ENCODE measurements at regions not wholly inside any gene's neighbourhood (a gene's known extent, or its start where the extent isn't known, plus 50 kb on each side); places are given as distances from the start of the nearest gene placed in this dataset.
A peak's percentile ranks its signal among the peaks of the same experiment; 100 is the strongest.
"Not testable (repeated sequence)": the region's sequence is repeated elsewhere in the genome, so short reads cannot be mapped to it uniquely, and the experiment has no call there.

GRCh38 chr12:127158385-127159061 lies 1108.4 kb upstream of the TMEM132C start:
- DNase-seq (ENCODE audit: extremely low read depth in 1 of 2, low read depth in 1 of 2): no peak

GRCh38 chr12:127161466-127161865 lies 1105.5 kb upstream of the TMEM132C start:
- DNase-seq (ENCODE audit: extremely low read depth in 1 of 2, low read depth in 1 of 2): no peak

GRCh38 chr12:127162307-127162706 lies 1104.7 kb upstream of the TMEM132C start:
- DNase-seq (ENCODE audit: extremely low read depth in 1 of 2, low read depth in 1 of 2): no peak

GRCh38 chr12:127162902-127163301 lies 1104.1 kb upstream of the TMEM132C start:
- DNase-seq (ENCODE audit: extremely low read depth in 1 of 2, low read depth in 1 of 2): no peak

- peak; percentile 33 to 69 for DNase-seq (ENCODE audit: extremely low read depth in 1 of 2, low read depth in 1 of 2)
Observed at GRCh38 chr12:127165567-127166392, 1101.2 kb upstream of the TMEM132C start.

- no peak for DNase-seq (ENCODE audit: extremely low read depth in 1 of 2, low read depth in 1 of 2)
Observed at GRCh38 chr12:127169321-127170181, 1097.4 kb upstream of the TMEM132C start.

GRCh38 chr12:127170226-127171180 lies 1096.5 kb upstream of the TMEM132C start:
- no peak for DNase-seq (ENCODE audit: extremely low read depth in 1 of 2, low read depth in 1 of 2)

- DNase-seq (ENCODE audit: extremely low read depth in 1 of 2, low read depth in 1 of 2): no peak
Observed at GRCh38 chr12:127172861-127173260, 1094.1 kb upstream of the TMEM132C start.

- not testable (repeated sequence) for DNase-seq (ENCODE audit: extremely low read depth in 1 of 2, low read depth in 1 of 2)
Observed at GRCh38 chr12:127173971-127174370, 1093.0 kb upstream of the TMEM132C start.

- DNase-seq (ENCODE audit: extremely low read depth in 1 of 2, low read depth in 1 of 2): no peak
Observed at GRCh38 chr12:127174881-127175280, 1092.1 kb upstream of the TMEM132C start.

- DNase-seq (ENCODE audit: extremely low read depth in 1 of 2, low read depth in 1 of 2): no peak
Observed at GRCh38 chr12:127175361-127175760, 1091.6 kb upstream of the TMEM132C start.

- no peak for DNase-seq (ENCODE audit: extremely low read depth in 1 of 2, low read depth in 1 of 2)
Observed at GRCh38 chr12:127176804-127177203, 1090.2 kb upstream of the TMEM132C start.

- no peak for DNase-seq (ENCODE audit: extremely low read depth in 1 of 2, low read depth in 1 of 2)
Observed at GRCh38 chr12:127178052-127178451, 1088.9 kb upstream of the TMEM132C start.

- no peak for DNase-seq (ENCODE audit: extremely low read depth in 1 of 2, low read depth in 1 of 2)
Observed at GRCh38 chr12:127178463-127178862, 1088.5 kb upstream of the TMEM132C start.

- DNase-seq (ENCODE audit: extremely low read depth in 1 of 2, low read depth in 1 of 2): no peak
Observed at GRCh38 chr12:127179176-127179575, 1087.8 kb upstream of the TMEM132C start.

GRCh38 chr12:127182018-127182417 lies 1085.0 kb upstream of the TMEM132C start:
- DNase-seq (ENCODE audit: extremely low read depth in 1 of 2, low read depth in 1 of 2): no peak

- no peak for DNase-seq (ENCODE audit: extremely low read depth in 1 of 2, low read depth in 1 of 2)
Observed at GRCh38 chr12:127189992-127190391, 1077.0 kb upstream of the TMEM132C start.

GRCh38 chr12:127191129-127191528 lies 1075.8 kb upstream of the TMEM132C start:
- DNase-seq (ENCODE audit: extremely low read depth in 1 of 2, low read depth in 1 of 2): no peak

- no peak for DNase-seq (ENCODE audit: extremely low read depth in 1 of 2, low read depth in 1 of 2)
Observed at GRCh38 chr12:127192391-127192790, 1074.6 kb upstream of the TMEM132C start.

- no peak for DNase-seq (ENCODE audit: extremely low read depth in 1 of 2, low read depth in 1 of 2)
Observed at GRCh38 chr12:127193341-127193740, 1073.6 kb upstream of the TMEM132C start.

Data from activated CD8-positive, alpha-beta memory T cell treated with anti-CD3 and anti-CD28 coated beads for 1 hour (primary cell).